SK-N-MC (cell line): ENCODE measurements at regions not wholly inside any gene's neighbourhood (a gene's known extent, or its start where the extent isn't known, plus 50 kb on each side); places are given as distances from the start of the nearest gene placed in this dataset.

Experiments used
- DNase-seq: peaks from one replicate; pipeline ENCODE4 v3.0.0-alpha.2; 2011; ENCODE audit warnings: low read depth, low spot score
- H3K27ac ChIP-seq: fragments of 200-600 bp; sonication (generic); 2 replicates; pipeline ENCODE4 v1.5.1; 2016; ENCODE audit warnings: mixed run types
- H3K36me3 ChIP-seq: fragments of 200-600 bp; sonication (generic); 2 replicates; pipeline ENCODE4 v1.6.1; 2017; ENCODE audit warnings: antibody characterized with exemption, low read length, mixed read lengths; ENCODE audit not compliant: insufficient read depth
- H3K4me3 ChIP-seq: fragments of 200-600 bp; sonication (generic); 2 replicates; pipeline ENCODE4 v1.5.1; 2016
- H3K9ac ChIP-seq: fragments of 200-600 bp; sonication (generic); 2 replicates; pipeline ENCODE4 v1.8.0; 2017; ENCODE audit warnings: mixed run types, mixed read lengths; ENCODE audit not compliant: insufficient read length
- H3K9me3 ChIP-seq: fragments of 200-600 bp; sonication (generic); 2 replicates; pipeline ENCODE4 v1.6.1; 2017; ENCODE audit warnings: low read depth, mild to moderate bottlenecking, antibody characterized with exemption, low read length, moderate library complexity, mixed read lengths
- EZH2 ChIP-seq: fragments of 200-600 bp; sonication (generic); IDR thresholded peaks from one replicate; pipeline ENCODE4 v1.6.1; 2017; ENCODE audit warnings: antibody characterized with exemption
- FOXP2 ChIP-seq: optimal IDR thresholded peaks from 2 replicates; pipeline ENCODE3; 2011; ENCODE audit warnings: mild to moderate bottlenecking, moderate library complexity; ENCODE audit not compliant: insufficient read depth; ENCODE audit errors: extremely low read length, control extremely low read depth
- POLR2AphosphoS5 ChIP-seq: IDR thresholded peaks from 2 replicates; pipeline ENCODE4 v1.6.1; 2012; ENCODE audit warnings: mild to moderate bottlenecking, low read depth, low read length, borderline replicate concordance

GRCh38 chr2:146785101-146785500 lies 1059.7 kb upstream of the ACVR2A start:
- no peak overlapping the region for H3K27ac ChIP-seq
- no peak for DNase-seq
- no peaks in the 10 kb centered on the region for H3K9me3 ChIP-seq
- no peak for TF ChIP-seq FOXP2
- no peak for TF ChIP-seq POLR2AphosphoS5
- TF ChIP-seq EZH2, result no peak
- no peaks in the 10 kb centered on the region for H3K36me3 ChIP-seq
- H3K4me3 ChIP-seq, result no peak overlapping the region
- no peak overlapping the region for H3K9ac ChIP-seq

- Histone ChIP-seq H3K27ac (no peak overlapping the region), H3K4me3 (no peak overlapping the region), H3K9ac (no peak overlapping the region), H3K9me3 (no peaks in the 10 kb centered on the region), H3K36me3 (no peaks in the 10 kb centered on the region)
- TF ChIP-seq FOXP2, result no peak
- no peak for TF ChIP-seq EZH2
- no peak for TF ChIP-seq POLR2AphosphoS5
- no peak for DNase-seq
These were observed 1060.2 kb upstream of the ACVR2A start for GRCh38 chr2:146784602-146785001.

GRCh38 chr2:146777181-146777580 lies 1067.6 kb upstream of the ACVR2A start:
- no peak for DNase-seq
- Histone ChIP-seq H3K9me3 (no peaks in the 10 kb centered on the region), H3K36me3 (no peaks in the 10 kb centered on the region), H3K27ac (no peak overlapping the region), H3K9ac (no peak overlapping the region), H3K4me3 (no peak overlapping the region)
- TF ChIP-seq POLR2AphosphoS5 (no peak), FOXP2 (no peak), EZH2 (no peak)

- Histone ChIP-seq H3K9ac (no peak overlapping the region), H3K4me3 (no peak overlapping the region), H3K9me3 (no peaks in the 10 kb centered on the region), H3K36me3 (no peaks in the 10 kb centered on the region), H3K27ac (no peak overlapping the region)
- TF ChIP-seq FOXP2, result no peak
- no peak for TF ChIP-seq EZH2
- no peak for TF ChIP-seq POLR2AphosphoS5
- DNase-seq, result no peak
These were observed 1068.2 kb upstream of the ACVR2A start for GRCh38 chr2:146776596-146776995.

GRCh38 chr2:146771531-146771930 lies 1073.3 kb upstream of the ACVR2A start:
- Histone ChIP-seq H3K9ac (no peak overlapping the region), H3K36me3 (no peaks in the 10 kb centered on the region), H3K4me3 (no peak overlapping the region), H3K9me3 (no peaks in the 10 kb centered on the region), H3K27ac (no peak overlapping the region)
- TF ChIP-seq FOXP2 (no peak), EZH2 (no peak), POLR2AphosphoS5 (no peak)
- no peak for DNase-seq

GRCh38 chr2:146764301-146764700 lies 1080.5 kb upstream of the ACVR2A start:
- H3K27ac ChIP-seq, result no peak overlapping the region

GRCh38 chr2:146762786-146763185 lies 1082.0 kb upstream of the ACVR2A start:
- DNase-seq, result no peak
- no peaks in the 10 kb centered on the region for H3K36me3 ChIP-seq
- no peak overlapping the region for H3K27ac ChIP-seq
- no peak overlapping the region for H3K9ac ChIP-seq
- H3K4me3 ChIP-seq, result no peak overlapping the region
- TF ChIP-seq EZH2 (no peak), FOXP2 (no peak), POLR2AphosphoS5 (no peak)
- H3K9me3 ChIP-seq, result no peaks in the 10 kb centered on the region

More at GRCh38 chr2:146764301-146764700, 1080.5 kb upstream of the ACVR2A start:
- Histone ChIP-seq H3K36me3 (no peaks in the 10 kb centered on the region), H3K9me3 (no peaks in the 10 kb centered on the region), H3K9ac (no peak overlapping the region), H3K4me3 (no peak overlapping the region)
- TF ChIP-seq EZH2, result no peak
- no peak for TF ChIP-seq FOXP2
- TF ChIP-seq POLR2AphosphoS5, result no peak
- DNase-seq, result no peak

- Histone ChIP-seq H3K4me3 (no peak overlapping the region), H3K9ac (no peak overlapping the region), H3K36me3 (no peaks in the 10 kb centered on the region), H3K27ac (no peak overlapping the region), H3K9me3 (no peaks in the 10 kb centered on the region)
- DNase-seq, result no peak
- TF ChIP-seq POLR2AphosphoS5, result no peak
These were observed 1090.2 kb upstream of the ACVR2A start for GRCh38 chr2:146754606-146755005.

GRCh38 chr2:146748046-146748445 lies 1096.8 kb upstream of the ACVR2A start:
- TF ChIP-seq FOXP2 (no peak), EZH2 (no peak), POLR2AphosphoS5 (no peak)
- Histone ChIP-seq H3K27ac (no peak overlapping the region), H3K36me3 (no peaks in the 10 kb centered on the region), H3K4me3 (no peak overlapping the region), H3K9ac (no peak overlapping the region), H3K9me3 (no peaks in the 10 kb centered on the region)
- no peak for DNase-seq
